ENCODE measurements at regions not wholly inside any gene's neighbourhood (a gene's known extent, or its start where the extent isn't known, plus 50 kb on each side); places are given as distances from the start of the nearest gene placed in this dataset.

GRCh38 chr1:87743256-87743655, 414.6 kb downstream of the LMO4 start:
- Histone ChIP-seq H3K4me3 (ENCODE audit: low read length) (no peak overlapping the region), H3K4me2 (ENCODE audit: low read length) (no peak overlapping the region), H3K9me3 (replicated peaks; ENCODE audit: low read length) (no peaks in the 10 kb centered on the region), H3K4me1 (ENCODE audit: control insufficient read depth, insufficient read depth, low read length) (no peaks in the 10 kb centered on the region), H3K9ac (ENCODE audit: low read depth, low read length) (no peak overlapping the region), H3K36me3 (ENCODE audit: insufficient read depth, low read length) (no peaks in the 10 kb centered on the region), H3K27me3 (ENCODE audit: control insufficient read depth, insufficient read depth, low read length) (no peaks in the 10 kb centered on the region)

GRCh38 chr1:87744056-87744455, 415.4 kb downstream of the LMO4 start:
- no peaks in the 10 kb centered on the region for H3K9me3 ChIP-seq (replicated peaks; ENCODE audit: low read length)
- no peaks in the 10 kb centered on the region for H3K4me1 ChIP-seq (ENCODE audit: control insufficient read depth, insufficient read depth, low read length)
- no peaks in the 10 kb centered on the region for H3K36me3 ChIP-seq (ENCODE audit: insufficient read depth, low read length)
- H3K4me3 ChIP-seq (ENCODE audit: low read length), result no peak overlapping the region
- H3K27me3 ChIP-seq (ENCODE audit: control insufficient read depth, insufficient read depth, low read length), result no peaks in the 10 kb centered on the region
- no peak overlapping the region for H3K9ac ChIP-seq (ENCODE audit: low read depth, low read length)
- no peak overlapping the region for H3K4me2 ChIP-seq (ENCODE audit: low read length)

GRCh38 chr1:87744763-87745162, 416.1 kb downstream of the LMO4 start:
- Histone ChIP-seq H3K9ac (ENCODE audit: low read depth, low read length) (no peak overlapping the region), H3K9me3 (replicated peaks; ENCODE audit: low read length) (no peaks in the 10 kb centered on the region), H3K4me2 (ENCODE audit: low read length) (no peak overlapping the region), H3K4me1 (ENCODE audit: control insufficient read depth, insufficient read depth, low read length) (no peaks in the 10 kb centered on the region), H3K27me3 (ENCODE audit: control insufficient read depth, insufficient read depth, low read length) (no peaks in the 10 kb centered on the region), H3K36me3 (ENCODE audit: insufficient read depth, low read length) (no peaks in the 10 kb centered on the region), H3K4me3 (ENCODE audit: low read length) (no peak overlapping the region)

GRCh38 chr1:87753366-87753765, 424.7 kb downstream of the LMO4 start:
- Histone ChIP-seq H3K36me3 (ENCODE audit: insufficient read depth, low read length) (no peaks in the 10 kb centered on the region), H3K9ac (ENCODE audit: low read depth, low read length) (no peak overlapping the region), H3K4me1 (ENCODE audit: control insufficient read depth, insufficient read depth, low read length) (no peaks in the 10 kb centered on the region), H3K4me3 (ENCODE audit: low read length) (no peak overlapping the region), H3K4me2 (ENCODE audit: low read length) (no peak overlapping the region), H3K27me3 (ENCODE audit: control insufficient read depth, insufficient read depth, low read length) (no peaks in the 10 kb centered on the region), H3K9me3 (replicated peaks; ENCODE audit: low read length) (no peaks in the 10 kb centered on the region)

- H3K9me3 ChIP-seq (replicated peaks; ENCODE audit: low read length), result no peaks in the 10 kb centered on the region
- no peak overlapping the region for H3K9ac ChIP-seq (ENCODE audit: low read depth, low read length)
Measured at GRCh38 chr1:87754139-87754538, 425.5 kb downstream of the LMO4 start.

DNA sequence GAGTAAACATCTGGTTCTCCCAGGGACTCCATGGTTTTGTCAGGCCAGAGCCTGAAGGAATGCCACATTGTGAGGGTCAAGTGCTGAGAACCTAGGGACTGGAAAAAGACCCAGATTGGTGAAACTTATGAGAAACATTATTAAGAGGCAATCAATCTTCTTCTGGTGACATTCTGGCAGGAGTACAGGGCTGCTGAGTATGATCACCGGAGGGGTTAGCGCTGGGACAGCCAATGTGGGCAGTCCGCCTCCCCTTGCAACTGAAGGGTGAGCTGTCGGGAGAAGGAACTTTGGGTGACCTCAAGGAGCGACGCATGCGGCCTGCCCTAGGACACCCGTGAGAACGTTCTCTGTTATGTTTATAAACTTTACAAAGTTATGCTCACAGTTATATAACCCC, 429.0 kb downstream of the LMO4 start:
- Histone ChIP-seq H3K36me3 (ENCODE audit: insufficient read depth, low read length) (no peaks in the 10 kb centered on the region), H3K27me3 (ENCODE audit: control insufficient read depth, insufficient read depth, low read length) (no peaks in the 10 kb centered on the region), H3K4me3 (ENCODE audit: low read length) (no peak overlapping the region), H3K4me2 (ENCODE audit: low read length) (no peak overlapping the region), H3K9me3 (replicated peaks; ENCODE audit: low read length) (no peaks in the 10 kb centered on the region), H3K9ac (ENCODE audit: low read depth, low read length) (no peak overlapping the region), H3K4me1 (ENCODE audit: control insufficient read depth, insufficient read depth, low read length) (no peaks in the 10 kb centered on the region)

More at GRCh38 chr1:87754139-87754538, 425.5 kb downstream of the LMO4 start:
- H3K4me1 ChIP-seq (ENCODE audit: control insufficient read depth, insufficient read depth, low read length), result no peaks in the 10 kb centered on the region
- H3K4me2 ChIP-seq (ENCODE audit: low read length), result no peak overlapping the region
- H3K27me3 ChIP-seq (ENCODE audit: control insufficient read depth, insufficient read depth, low read length), result no peaks in the 10 kb centered on the region
- H3K4me3 ChIP-seq (ENCODE audit: low read length), result no peak overlapping the region
- no peaks in the 10 kb centered on the region for H3K36me3 ChIP-seq (ENCODE audit: insufficient read depth, low read length)

DNA sequence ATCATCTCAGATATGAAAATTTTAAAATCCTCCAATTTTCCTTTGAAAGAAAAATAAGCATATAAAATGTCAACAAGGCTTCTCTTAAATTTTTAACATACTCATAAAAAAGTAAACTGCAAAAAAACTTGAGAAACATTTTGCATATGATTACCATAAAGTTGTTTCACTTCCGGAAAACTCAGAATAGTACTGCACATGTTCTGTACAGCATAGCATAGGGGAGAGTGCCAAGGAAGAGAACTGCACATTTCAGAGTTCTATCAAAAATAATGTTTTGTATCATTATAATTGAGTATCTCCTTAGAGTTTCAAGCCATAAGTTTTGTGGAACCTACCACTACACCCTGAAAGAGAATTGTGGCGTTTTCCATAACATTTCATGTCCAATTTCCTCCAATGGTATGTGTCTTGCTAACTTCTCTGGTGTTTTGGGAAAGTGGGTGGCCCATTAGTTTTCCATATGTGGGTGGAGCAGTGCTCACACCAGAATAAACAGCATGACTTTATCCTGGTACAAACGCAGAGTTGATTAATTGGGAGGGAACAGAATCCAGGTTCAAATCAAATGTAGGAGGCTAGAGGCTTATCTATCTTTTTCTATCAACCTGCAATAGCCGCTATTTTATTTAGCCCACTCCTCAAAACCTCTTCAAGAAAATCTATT, 430.9 kb downstream of the LMO4 start:
- Histone ChIP-seq H3K27me3 (ENCODE audit: control insufficient read depth, insufficient read depth, low read length) (no peaks in the 10 kb centered on the region), H3K9ac (ENCODE audit: low read depth, low read length) (no peak overlapping the region), H3K36me3 (ENCODE audit: insufficient read depth, low read length) (no peaks in the 10 kb centered on the region), H3K4me1 (ENCODE audit: control insufficient read depth, insufficient read depth, low read length) (peaks cover 2% of the 10 kb centered on the region), H3K4me3 (ENCODE audit: low read length) (no peak overlapping the region), H3K4me2 (ENCODE audit: low read length) (no peak overlapping the region), H3K9me3 (replicated peaks; ENCODE audit: low read length) (no peaks in the 10 kb centered on the region)

GRCh38 chr1:87760155-87760554, 431.5 kb downstream of the LMO4 start:
- no peak overlapping the region for H3K4me3 ChIP-seq (ENCODE audit: low read length)
- H3K4me1 ChIP-seq (ENCODE audit: control insufficient read depth, insufficient read depth, low read length), result peaks cover 6% of the 10 kb centered on the region
- H3K9ac ChIP-seq (ENCODE audit: low read depth, low read length), result no peak overlapping the region
- H3K27me3 ChIP-seq (ENCODE audit: control insufficient read depth, insufficient read depth, low read length), result no peaks in the 10 kb centered on the region
- H3K4me2 ChIP-seq (ENCODE audit: low read length), result no peak overlapping the region
- no peaks in the 10 kb centered on the region for H3K9me3 ChIP-seq (replicated peaks; ENCODE audit: low read length)
- no peaks in the 10 kb centered on the region for H3K36me3 ChIP-seq (ENCODE audit: insufficient read depth, low read length)

GRCh38 chr1:87760654-87761053, 432.0 kb downstream of the LMO4 start:
- Histone ChIP-seq H3K36me3 (ENCODE audit: insufficient read depth, low read length) (no peaks in the 10 kb centered on the region), H3K9ac (ENCODE audit: low read depth, low read length) (no peak overlapping the region), H3K4me1 (ENCODE audit: control insufficient read depth, insufficient read depth, low read length) (peaks cover 11% of the 10 kb centered on the region), H3K4me3 (ENCODE audit: low read length) (no peak overlapping the region), H3K9me3 (replicated peaks; ENCODE audit: low read length) (no peaks in the 10 kb centered on the region), H3K4me2 (ENCODE audit: low read length) (no peak overlapping the region), H3K27me3 (ENCODE audit: control insufficient read depth, insufficient read depth, low read length) (no peaks in the 10 kb centered on the region)

DNA sequence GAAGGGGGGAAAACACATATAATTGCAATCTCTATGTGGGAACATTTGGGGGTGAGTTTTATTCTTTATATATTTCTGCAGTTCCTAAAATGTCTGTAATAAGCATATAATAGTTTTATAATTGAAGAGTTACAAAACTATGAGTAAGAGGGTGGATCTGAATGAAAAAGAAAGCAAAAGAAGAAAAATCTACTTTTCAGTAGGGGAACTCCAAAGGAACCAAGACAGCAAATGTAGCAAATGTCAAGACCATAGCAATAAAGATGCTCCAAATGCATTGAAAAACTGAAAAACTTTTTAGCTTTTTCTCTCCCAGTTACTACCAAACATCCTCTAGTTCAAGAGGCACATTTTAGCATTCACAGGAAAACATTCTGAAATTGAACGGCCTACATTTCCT, 434.8 kb downstream of the LMO4 start:
- no peak overlapping the region for H3K4me3 ChIP-seq (ENCODE audit: low read length)
- H3K36me3 ChIP-seq (ENCODE audit: insufficient read depth, low read length), result no peaks in the 10 kb centered on the region
- peaks cover 22% of the 10 kb centered on the region for H3K4me1 ChIP-seq (ENCODE audit: control insufficient read depth, insufficient read depth, low read length)
- H3K27me3 ChIP-seq (ENCODE audit: control insufficient read depth, insufficient read depth, low read length), result no peaks in the 10 kb centered on the region
- H3K4me2 ChIP-seq (ENCODE audit: low read length), result no peak overlapping the region
- H3K9ac ChIP-seq (ENCODE audit: low read depth, low read length), result no peak overlapping the region
- no peaks in the 10 kb centered on the region for H3K9me3 ChIP-seq (replicated peaks; ENCODE audit: low read length)

- Histone ChIP-seq H3K9ac (ENCODE audit: low read depth, low read length) (no peak overlapping the region), H3K4me2 (ENCODE audit: low read length) (peak overlapping the region; percentile 3), H3K36me3 (ENCODE audit: insufficient read depth, low read length) (no peaks in the 10 kb centered on the region), H3K27me3 (ENCODE audit: control insufficient read depth, insufficient read depth, low read length) (no peaks in the 10 kb centered on the region), H3K4me3 (ENCODE audit: low read length) (no peak overlapping the region), H3K9me3 (replicated peaks; ENCODE audit: low read length) (no peaks in the 10 kb centered on the region), H3K4me1 (ENCODE audit: control insufficient read depth, insufficient read depth, low read length) (peaks cover 22% of the 10 kb centered on the region)
Measured at GRCh38 chr1:87765057-87765680, 436.5 kb downstream of the LMO4 start.

GRCh38 chr1:87765681-87766070, 437.0 kb downstream of the LMO4 start:
- Histone ChIP-seq H3K4me2 (ENCODE audit: low read length) (peak overlapping the region; percentile 3), H3K36me3 (ENCODE audit: insufficient read depth, low read length) (no peaks in the 10 kb centered on the region), H3K27me3 (ENCODE audit: control insufficient read depth, insufficient read depth, low read length) (no peaks in the 10 kb centered on the region), H3K4me1 (ENCODE audit: control insufficient read depth, insufficient read depth, low read length) (peaks cover 22% of the 10 kb centered on the region), H3K9ac (ENCODE audit: low read depth, low read length) (no peak overlapping the region), H3K4me3 (ENCODE audit: low read length) (no peak overlapping the region), H3K9me3 (replicated peaks; ENCODE audit: low read length) (no peaks in the 10 kb centered on the region)
